ENCODE measurements at regions not wholly inside any gene's neighbourhood (a gene's known extent, or its start where the extent isn't known, plus 50 kb on each side); places are given as distances from the start of the nearest gene placed in this dataset.

- Histone ChIP-seq H3F3A (ENCODE audit: insufficient read depth, low read length) (no peaks in the 10 kb centered on the region), H3K36me3 (ENCODE audit: insufficient read depth, low read length) (no peaks in the 10 kb centered on the region), H3K4me3 (ENCODE audit: low read depth, low read length, poor library complexity, severe bottlenecking) (peak overlapping the region; percentile 56), H3K4me1 (ENCODE audit: insufficient read depth, low read length, severe bottlenecking) (peaks cover 90% of the 10 kb centered on the region), H3K27ac (ENCODE audit: low read depth, low read length, poor library complexity, severe bottlenecking) (peak overlapping the region; percentile 100), H3K9me3 (ENCODE audit: low read length) (no peaks in the 10 kb centered on the region), H3K79me2 (ENCODE audit: insufficient read depth, low read length) (peaks cover 33% of the 10 kb centered on the region), H3K9me2 (ENCODE audit: low read depth, low read length) (no peaks in the 10 kb centered on the region), H4K20me1 (ENCODE audit: insufficient read depth, low read length) (no peaks in the 10 kb centered on the region), H3K27me3 (ENCODE audit: insufficient read depth, low read length) (no peaks in the 10 kb centered on the region), H3K4me2 (ENCODE audit: low read length) (peak overlapping the region; percentile 84), H3K9ac (ENCODE audit: low read length) (peak overlapping the region; percentile 98), H2AFZ (ENCODE audit: low read length) (no peak overlapping the region)
- TF ChIP-seq EZH2 (IDR thresholded peaks at IDR 0.05; ENCODE audit: borderline replicate concordance, low read length) (no peak), CTCF (IDR thresholded peaks at IDR 0.05; ENCODE audit: low read length) (peak; percentile 92)
Observed at GRCh38 chr2:88831792-88832248, 140.3 kb downstream of the RPIA start.

GRCh38 chr2:88832311-88832991, 141.0 kb downstream of the RPIA start:
- Histone ChIP-seq H2AFZ (ENCODE audit: low read length) (no peak overlapping the region), H3K9ac (ENCODE audit: low read length) (peak overlapping the region; percentile 98), H3K79me2 (ENCODE audit: insufficient read depth, low read length) (peaks cover 37% of the 10 kb centered on the region), H3K9me3 (ENCODE audit: low read length) (no peaks in the 10 kb centered on the region), H3K4me2 (ENCODE audit: low read length) (peak overlapping the region; percentile 84), H4K20me1 (ENCODE audit: insufficient read depth, low read length) (no peaks in the 10 kb centered on the region), H3F3A (ENCODE audit: insufficient read depth, low read length) (no peaks in the 10 kb centered on the region), H3K4me3 (ENCODE audit: low read depth, low read length, poor library complexity, severe bottlenecking) (peak overlapping the region; percentile 56), H3K27me3 (ENCODE audit: insufficient read depth, low read length) (no peaks in the 10 kb centered on the region), H3K9me2 (ENCODE audit: low read depth, low read length) (no peaks in the 10 kb centered on the region), H3K4me1 (ENCODE audit: insufficient read depth, low read length, severe bottlenecking) (peaks cover 96% of the 10 kb centered on the region), H3K36me3 (ENCODE audit: insufficient read depth, low read length) (no peaks in the 10 kb centered on the region), H3K27ac (ENCODE audit: low read depth, low read length, poor library complexity, severe bottlenecking) (peak overlapping the region; percentile 100)
- TF ChIP-seq CTCF (IDR thresholded peaks at IDR 0.05; ENCODE audit: low read length) (peak; percentile 70), EZH2 (IDR thresholded peaks at IDR 0.05; ENCODE audit: borderline replicate concordance, low read length) (no peak)

GRCh38 chr2:88832992-88833389, 141.5 kb downstream of the RPIA start:
- H3K27ac ChIP-seq (ENCODE audit: low read depth, low read length, poor library complexity, severe bottlenecking), result peak overlapping the region; percentile 100
- H3K9ac ChIP-seq (ENCODE audit: low read length), result peak overlapping the region; percentile 98
- H3K4me1 ChIP-seq (ENCODE audit: insufficient read depth, low read length, severe bottlenecking), result peaks cover 100% of the 10 kb centered on the region
- no peaks in the 10 kb centered on the region for H4K20me1 ChIP-seq (ENCODE audit: insufficient read depth, low read length)
- H2AFZ ChIP-seq (ENCODE audit: low read length), result no peak overlapping the region
- no peaks in the 10 kb centered on the region for H3K9me2 ChIP-seq (ENCODE audit: low read depth, low read length)
- H3F3A ChIP-seq (ENCODE audit: insufficient read depth, low read length), result no peaks in the 10 kb centered on the region
- H3K9me3 ChIP-seq (ENCODE audit: low read length), result no peaks in the 10 kb centered on the region
- peaks cover 37% of the 10 kb centered on the region for H3K79me2 ChIP-seq (ENCODE audit: insufficient read depth, low read length)
- H3K36me3 ChIP-seq (ENCODE audit: insufficient read depth, low read length), result no peaks in the 10 kb centered on the region
- H3K4me2 ChIP-seq (ENCODE audit: low read length), result peak overlapping the region; percentile 84
- no peaks in the 10 kb centered on the region for H3K27me3 ChIP-seq (ENCODE audit: insufficient read depth, low read length)
- H3K4me3 ChIP-seq (ENCODE audit: low read depth, low read length, poor library complexity, severe bottlenecking), result peak overlapping the region; percentile 56
- TF ChIP-seq EZH2 (IDR thresholded peaks at IDR 0.05; ENCODE audit: borderline replicate concordance, low read length) (no peak), CTCF (IDR thresholded peaks at IDR 0.05; ENCODE audit: low read length) (no peak)
